Neural progenitor cell (in vitro differentiated cells): ENCODE measurements at regions not wholly inside any gene's neighbourhood (a gene's known extent, or its start where the extent isn't known, plus 50 kb on each side); places are given as distances from the start of the nearest gene placed in this dataset.

Experiments
- DNase-seq: peaks from one replicate; pipeline ENCODE4 v3.0.0-alpha.2; 2016; ENCODE audit warnings: low spot score
- H2AFZ ChIP-seq: fragments of 200-600 bp; sonication (generic); replicated peaks from 2 replicates; pipeline ENCODE4 v1.6.1; 2016; ENCODE audit warnings: antibody characterized with exemption
- H3F3A ChIP-seq: fragments of 200-600 bp; sonication (generic); 2 replicates; pipeline ENCODE4 v1.6.1; 2016; ENCODE audit warnings: antibody characterized with exemption, low read depth
- H3K27ac ChIP-seq: fragments of 200-600 bp; sonication (generic); 2 replicates; pipeline ENCODE4 v1.5.1; 2016; ENCODE audit warnings: mild to moderate bottlenecking
- H3K27me3 ChIP-seq: fragments of 200-600 bp; sonication (generic); 2 replicates; pipeline ENCODE4 v1.6.1; 2016; ENCODE audit warnings: mild to moderate bottlenecking, moderate library complexity
- H3K36me3 ChIP-seq: fragments of 200-600 bp; sonication (generic); 2 replicates; pipeline ENCODE4 v1.5.1; 2016
- H3K4me1 ChIP-seq: fragments of 200-600 bp; sonication (generic); 2 replicates; pipeline ENCODE4 v1.6.1; 2016; ENCODE audit warnings: mixed run types
- H3K4me2 ChIP-seq: fragments of 200-600 bp; sonication (generic); 2 replicates; pipeline ENCODE4 v1.6.1; 2016
- H3K4me3 ChIP-seq: fragments of 200-600 bp; sonication (generic); 2 replicates; pipeline ENCODE4 v1.5.1; 2016
- H3K79me2 ChIP-seq: fragments of 200-600 bp; sonication (generic); 2 replicates; pipeline ENCODE4 v1.6.1; 2016; ENCODE audit warnings: low read depth
- H3K9ac ChIP-seq: fragments of 200-600 bp; sonication (generic); 2 replicates; pipeline ENCODE4 v1.6.1; 2016
- H3K9me3 ChIP-seq: fragments of 200-600 bp; sonication (generic); 2 replicates; pipeline ENCODE4 v1.5.1; 2016; ENCODE audit warnings: low read depth
- H4K20me1 ChIP-seq: fragments of 200-600 bp; sonication (generic); 2 replicates; pipeline ENCODE4 v1.6.1; 2016; ENCODE audit warnings: low read depth
- H3K27ac Mint-ChIP-seq: 3 replicates; pipeline ENCODE4 v1.8.0; 2021; ENCODE audit warnings: mixed read lengths
- H3K27me3 Mint-ChIP-seq: 2 replicates; pipeline ENCODE4 v1.8.0; 2022; ENCODE audit warnings: low read depth, mild to moderate bottlenecking, inconsistent platforms, moderate library complexity, mixed read lengths; ENCODE audit not compliant: insufficient read depth
- H3K36me3 Mint-ChIP-seq: 3 replicates; pipeline ENCODE4 v1.8.0; 2021; ENCODE audit warnings: mixed read lengths
- H3K4me1 Mint-ChIP-seq: 3 replicates; pipeline ENCODE4 v1.8.0; 2021; ENCODE audit warnings: mixed read lengths
- H3K4me3 Mint-ChIP-seq: 3 replicates; pipeline ENCODE4 v1.8.0; 2021; ENCODE audit warnings: mild to moderate bottlenecking, moderate library complexity, mixed read lengths
- H3K9me3 Mint-ChIP-seq: 3 replicates; pipeline ENCODE4 v1.8.0; 2020; ENCODE audit warnings: mixed read lengths
- EZH2 ChIP-seq: fragments of 200-600 bp; sonication (generic); IDR thresholded peaks from 2 replicates; pipeline ENCODE4 v1.6.1; 2017; ENCODE audit warnings: antibody characterized with exemption, mild to moderate bottlenecking, moderate library complexity
- EZH2phosphoT487 ChIP-seq: fragments of 200-600 bp; sonication (generic); IDR thresholded peaks from 2 replicates; pipeline ENCODE4 v1.6.1; 2017; ENCODE audit warnings: antibody characterized with exemption
- TF ChIP-seq, protein P1 (sequence below): fragments of 200-600 bp; sonication (generic); IDR thresholded peaks from 2 replicates; pipeline ENCODE4 v1.5.1; 2017; ENCODE audit warnings: antibody characterized with exemption, mild to moderate bottlenecking

DNA sequence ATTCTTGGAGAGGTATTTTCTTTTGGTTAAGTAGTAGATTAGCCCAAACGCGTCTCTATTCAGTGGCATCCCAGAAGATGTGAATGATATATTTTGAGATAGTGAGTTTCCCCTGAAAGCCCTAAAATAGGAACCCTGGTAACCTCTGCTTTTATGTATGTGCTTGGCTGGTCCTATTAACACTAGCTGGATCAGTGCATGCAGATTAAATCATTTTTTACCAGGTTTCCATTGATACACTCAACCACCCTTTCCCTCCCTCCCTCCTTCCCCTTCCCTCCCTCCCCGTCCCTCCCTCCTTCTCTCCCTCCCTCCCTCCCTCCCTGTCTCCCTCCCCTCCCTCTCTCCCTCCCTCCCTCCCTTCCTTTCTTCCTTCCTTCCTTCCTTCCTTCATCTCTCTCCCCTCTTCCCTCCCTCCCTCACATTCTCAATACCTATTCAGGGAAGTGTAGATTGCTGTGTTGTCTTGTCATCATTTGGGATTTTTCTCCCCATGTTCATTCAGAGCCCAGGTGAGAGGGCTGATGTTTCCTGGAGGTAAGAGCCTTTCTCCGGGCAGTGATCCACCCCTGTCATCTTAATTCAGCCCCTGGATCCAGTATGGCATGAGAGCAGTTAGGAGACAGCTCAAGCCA is 406.8 kb downstream of the PRDM2 start:
- Mint-ChIP-seq H3K4me3 (no peak overlapping the region), H3K9me3 (no peaks in the 10 kb centered on the region), H3K27me3 (peaks cover 6% of the 10 kb centered on the region), H3K36me3 (no peaks in the 10 kb centered on the region), H3K4me1 (no peaks in the 10 kb centered on the region), H3K27ac (no peak overlapping the region)
- Histone ChIP-seq H3K79me2 (no peaks in the 10 kb centered on the region), H3K9ac (no peak overlapping the region), H3K4me1 (no peaks in the 10 kb centered on the region), H4K20me1 (no peaks in the 10 kb centered on the region), H3K27me3 (no peaks in the 10 kb centered on the region), H3K27ac (no peak overlapping the region), H3F3A (no peaks in the 10 kb centered on the region), H3K4me3 (no peak overlapping the region), H3K4me2 (no peak overlapping the region), H3K9me3 (no peaks in the 10 kb centered on the region), H2AFZ (no peak overlapping the region), H3K36me3 (no peaks in the 10 kb centered on the region)
- DNase-seq: no peak
- TF ChIP-seq EZH2: no peak
- TF ChIP-seq EZH2phosphoT487: no peak
- TF ChIP-seq, protein P1, sequence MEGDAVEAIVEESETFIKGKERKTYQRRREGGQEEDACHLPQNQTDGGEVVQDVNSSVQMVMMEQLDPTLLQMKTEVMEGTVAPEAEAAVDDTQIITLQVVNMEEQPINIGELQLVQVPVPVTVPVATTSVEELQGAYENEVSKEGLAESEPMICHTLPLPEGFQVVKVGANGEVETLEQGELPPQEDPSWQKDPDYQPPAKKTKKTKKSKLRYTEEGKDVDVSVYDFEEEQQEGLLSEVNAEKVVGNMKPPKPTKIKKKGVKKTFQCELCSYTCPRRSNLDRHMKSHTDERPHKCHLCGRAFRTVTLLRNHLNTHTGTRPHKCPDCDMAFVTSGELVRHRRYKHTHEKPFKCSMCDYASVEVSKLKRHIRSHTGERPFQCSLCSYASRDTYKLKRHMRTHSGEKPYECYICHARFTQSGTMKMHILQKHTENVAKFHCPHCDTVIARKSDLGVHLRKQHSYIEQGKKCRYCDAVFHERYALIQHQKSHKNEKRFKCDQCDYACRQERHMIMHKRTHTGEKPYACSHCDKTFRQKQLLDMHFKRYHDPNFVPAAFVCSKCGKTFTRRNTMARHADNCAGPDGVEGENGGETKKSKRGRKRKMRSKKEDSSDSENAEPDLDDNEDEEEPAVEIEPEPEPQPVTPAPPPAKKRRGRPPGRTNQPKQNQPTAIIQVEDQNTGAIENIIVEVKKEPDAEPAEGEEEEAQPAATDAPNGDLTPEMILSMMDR: no peak

DNA sequence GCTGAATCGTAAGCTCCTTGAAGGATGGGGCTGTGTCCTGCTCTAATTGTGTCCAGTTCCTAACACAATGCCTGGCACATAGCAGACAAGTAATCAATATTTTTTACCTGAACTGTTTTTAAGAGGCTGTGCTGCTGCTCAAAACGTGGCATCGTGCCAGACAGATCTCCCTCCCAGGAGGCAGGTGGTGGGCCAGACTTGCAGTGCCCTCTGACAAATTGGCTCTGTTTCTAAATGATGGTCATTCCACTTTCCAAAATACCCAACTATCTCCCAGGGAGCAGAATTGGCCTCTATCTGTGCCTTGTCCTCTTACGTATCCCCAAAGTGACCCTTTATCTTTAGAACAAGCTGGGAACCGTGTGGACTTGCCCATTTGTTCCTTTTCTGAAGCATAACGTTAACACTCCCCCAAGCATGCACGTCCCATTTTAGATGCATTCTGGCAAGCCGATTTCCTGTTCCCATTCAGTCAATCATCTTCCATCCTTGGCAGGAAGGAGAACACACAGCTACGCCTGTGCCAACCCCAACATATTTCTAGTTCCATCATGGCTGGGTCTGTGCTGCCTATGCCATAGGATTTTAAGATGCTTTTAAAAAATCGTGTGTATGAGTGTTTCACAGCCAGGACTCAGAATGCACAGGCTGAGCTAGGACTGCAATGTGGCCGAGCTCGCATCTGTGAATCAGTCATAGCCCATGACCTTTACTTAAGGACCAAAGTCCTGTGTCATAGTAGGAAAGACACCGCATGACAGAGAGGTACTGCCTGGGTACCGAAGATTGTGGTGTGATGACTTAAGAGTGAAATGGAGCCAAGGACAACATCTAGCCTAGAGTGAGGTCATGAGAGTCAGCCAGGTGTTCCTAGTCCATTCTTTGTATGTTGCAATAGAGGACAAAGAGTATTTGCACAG is 408.6 kb downstream of the PRDM2 start:
- H3K36me3 ChIP-seq: no peaks in the 10 kb centered on the region
- no peaks in the 10 kb centered on the region for H3K79me2 ChIP-seq
- Mint-ChIP-seq H3K27ac (no peak overlapping the region), H3K4me1 (peaks cover under 1% of the 10 kb centered on the region), H3K9me3 (no peaks in the 10 kb centered on the region), H3K27me3 (peaks cover 6% of the 10 kb centered on the region), H3K36me3 (no peaks in the 10 kb centered on the region), H3K4me3 (no peak overlapping the region)
- H3K27ac ChIP-seq: no peak overlapping the region
- H3F3A ChIP-seq: no peaks in the 10 kb centered on the region
- no peaks in the 10 kb centered on the region for H3K9me3 ChIP-seq
- H3K4me2 ChIP-seq: no peak overlapping the region
- no peaks in the 10 kb centered on the region for H3K27me3 ChIP-seq
- TF ChIP-seq EZH2phosphoT487 (no peak), EZH2 (no peak)
- no peak for DNase-seq
- no peak overlapping the region for H3K9ac ChIP-seq
- no peaks in the 10 kb centered on the region for H4K20me1 ChIP-seq
- no peak overlapping the region for H3K4me3 ChIP-seq
- H2AFZ ChIP-seq: no peak overlapping the region
- H3K4me1 ChIP-seq: no peaks in the 10 kb centered on the region

DNA sequence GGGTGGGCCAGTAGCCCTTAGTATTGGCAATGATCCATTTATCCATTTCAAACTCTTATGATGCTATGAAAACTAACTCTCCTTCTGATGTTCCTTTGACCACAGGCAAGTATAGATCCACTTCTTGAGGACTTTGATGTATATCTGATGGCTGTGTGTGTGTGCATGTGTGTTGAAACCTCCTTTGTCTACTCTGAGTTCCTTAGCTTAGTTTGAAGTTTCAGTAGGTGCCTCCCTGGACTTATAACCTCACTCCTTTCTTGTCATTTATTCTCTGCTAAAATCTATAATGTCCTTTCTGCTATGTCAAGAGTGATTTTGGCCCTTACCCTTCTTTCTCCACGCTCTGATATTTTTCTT is 409.3 kb downstream of the PRDM2 start:
- Histone ChIP-seq H2AFZ (no peak overlapping the region), H3K4me3 (no peak overlapping the region), H3K27ac (no peak overlapping the region), H3K36me3 (no peaks in the 10 kb centered on the region), H4K20me1 (no peaks in the 10 kb centered on the region), H3K9ac (no peak overlapping the region), H3K4me1 (no peaks in the 10 kb centered on the region), H3K9me3 (no peaks in the 10 kb centered on the region), H3K4me2 (no peak overlapping the region), H3F3A (no peaks in the 10 kb centered on the region), H3K79me2 (no peaks in the 10 kb centered on the region), H3K27me3 (no peaks in the 10 kb centered on the region)
- H3K36me3 Mint-ChIP-seq: no peaks in the 10 kb centered on the region
- TF ChIP-seq EZH2phosphoT487 (no peak), EZH2 (no peak)
- TF ChIP-seq, protein P1: no peak
- H3K27me3 Mint-ChIP-seq: peaks cover 6% of the 10 kb centered on the region
- no peaks in the 10 kb centered on the region for H3K9me3 Mint-ChIP-seq
- no peak for DNase-seq
- H3K4me3 Mint-ChIP-seq: no peak overlapping the region
- peaks cover 6% of the 10 kb centered on the region for H3K4me1 Mint-ChIP-seq
- H3K27ac Mint-ChIP-seq: no peak overlapping the region

DNA sequence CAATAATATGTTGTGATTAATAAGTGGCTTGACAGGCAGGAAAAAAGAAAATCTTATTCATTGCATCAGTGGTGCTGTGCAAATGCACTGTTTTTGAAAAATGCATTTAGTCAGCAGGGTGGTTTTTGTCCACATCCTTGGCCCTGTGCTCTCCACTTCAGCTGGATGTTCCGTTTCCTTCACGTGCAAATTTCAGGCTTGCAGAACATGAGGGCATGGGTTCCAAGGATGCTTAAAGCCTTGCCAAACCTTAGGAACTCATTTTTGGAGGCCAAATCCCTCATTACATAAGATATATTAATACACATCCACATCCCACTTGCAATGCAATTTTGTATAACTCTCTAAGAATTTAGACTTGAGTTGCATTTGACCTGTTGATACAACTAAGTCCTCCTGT is 410.1 kb downstream of the PRDM2 start:
- DNase-seq: no peak
- H3K27me3 Mint-ChIP-seq: peaks cover 6% of the 10 kb centered on the region
- no peak overlapping the region for H3K4me3 Mint-ChIP-seq

More for the DNA sequence above, 410.1 kb downstream of the PRDM2 start:
- Histone ChIP-seq H3K4me3 (no peak overlapping the region), H3K4me2 (no peak overlapping the region), H4K20me1 (no peaks in the 10 kb centered on the region), H2AFZ (no peak overlapping the region), H3K9me3 (no peaks in the 10 kb centered on the region), H3F3A (no peaks in the 10 kb centered on the region), H3K4me1 (no peaks in the 10 kb centered on the region), H3K27me3 (no peaks in the 10 kb centered on the region), H3K79me2 (no peaks in the 10 kb centered on the region), H3K27ac (no peak overlapping the region), H3K36me3 (no peaks in the 10 kb centered on the region), H3K9ac (no peak overlapping the region)
- peaks cover 14% of the 10 kb centered on the region for H3K4me1 Mint-ChIP-seq
- no peaks in the 10 kb centered on the region for H3K9me3 Mint-ChIP-seq
- TF ChIP-seq, protein P1: no peak
- TF ChIP-seq EZH2: no peak
- no peak for TF ChIP-seq EZH2phosphoT487
- no peaks in the 10 kb centered on the region for H3K36me3 Mint-ChIP-seq
- no peak overlapping the region for H3K27ac Mint-ChIP-seq
